ENCODE measurements at regions not wholly inside any gene's neighbourhood (a gene's known extent, or its start where the extent isn't known, plus 50 kb on each side); places are given as distances from the start of the nearest gene placed in this dataset.
"Not testable (repeated sequence)": the region's sequence is repeated elsewhere in the genome, so short reads cannot be mapped to it uniquely, and the experiment has no call there.

GRCh38 chr1:30524025-30524555, 199.3 kb downstream of the MATN1 start:
- intact Hi-C loops (cut with micrococcal nuclease); H3K4me1 Mint-ChIP-seq (ENCODE audit: low read depth); H3K9me3 Mint-ChIP-seq; DNase-seq (ENCODE audit: low spot score); H3K4me3 Mint-ChIP-seq; H3K27ac Mint-ChIP-seq; H3K36me3 Mint-ChIP-seq (ENCODE audit: low read depth): not testable (repeated sequence)
- peaks cover 12% of the 10 kb centered on the region for H3K27me3 Mint-ChIP-seq (ENCODE audit: insufficient read depth)

GRCh38 chr1:30523055-30524020, 200.0 kb downstream of the MATN1 start:
- Mint-ChIP-seq H3K36me3 (ENCODE audit: low read depth) (no peaks in the 10 kb centered on the region), H3K9me3 (no peaks in the 10 kb centered on the region), H3K4me1 (ENCODE audit: low read depth) (no peaks in the 10 kb centered on the region), H3K27me3 (ENCODE audit: insufficient read depth) (peaks cover 12% of the 10 kb centered on the region), H3K4me3 (no peak overlapping the region), H3K27ac (no peak overlapping the region)
- intact Hi-C loops (cut with micrococcal nuclease) = no loop called here
- DNase-seq (ENCODE audit: low spot score) = no peak

GRCh38 chr1:30522031-30523004, 201.1 kb downstream of the MATN1 start:
- Mint-ChIP-seq H3K36me3 (ENCODE audit: low read depth) (no peaks in the 10 kb centered on the region), H3K27me3 (ENCODE audit: insufficient read depth) (peaks cover 9% of the 10 kb centered on the region), H3K9me3 (no peaks in the 10 kb centered on the region), H3K27ac (no peak overlapping the region), H3K4me1 (ENCODE audit: low read depth) (no peaks in the 10 kb centered on the region), H3K4me3 (no peak overlapping the region)
- DNase-seq (ENCODE audit: low spot score) = no peak
- intact Hi-C loops (cut with micrococcal nuclease) = no loop called here

GRCh38 chr1:30521261-30521865, 202.0 kb downstream of the MATN1 start:
- Mint-ChIP-seq H3K27ac (no peak overlapping the region), H3K4me1 (ENCODE audit: low read depth) (no peaks in the 10 kb centered on the region), H3K9me3 (no peaks in the 10 kb centered on the region), H3K36me3 (ENCODE audit: low read depth) (no peaks in the 10 kb centered on the region), H3K4me3 (no peak overlapping the region), H3K27me3 (ENCODE audit: insufficient read depth) (peaks cover 8% of the 10 kb centered on the region)
- no peak for DNase-seq (ENCODE audit: low spot score)
- intact Hi-C loops (cut with micrococcal nuclease) = no loop called here

- H3K27ac Mint-ChIP-seq = no peak overlapping the region
- DNase-seq (ENCODE audit: low spot score) = no peak
- H3K36me3 Mint-ChIP-seq (ENCODE audit: low read depth) = no peaks in the 10 kb centered on the region
- peaks cover 6% of the 10 kb centered on the region for H3K27me3 Mint-ChIP-seq (ENCODE audit: insufficient read depth)
- H3K4me1 Mint-ChIP-seq (ENCODE audit: low read depth) = no peaks in the 10 kb centered on the region
- no peaks in the 10 kb centered on the region for H3K9me3 Mint-ChIP-seq
- H3K4me3 Mint-ChIP-seq = no peak overlapping the region
- intact Hi-C loops (cut with micrococcal nuclease) = no loop called here
These were observed 202.9 kb downstream of the MATN1 start for GRCh38 chr1:30520476-30520875.

- Mint-ChIP-seq H3K4me3 (no peak overlapping the region), H3K9me3 (no peaks in the 10 kb centered on the region), H3K27me3 (ENCODE audit: insufficient read depth) (peaks cover 5% of the 10 kb centered on the region), H3K27ac (no peak overlapping the region), H3K4me1 (ENCODE audit: low read depth) (no peaks in the 10 kb centered on the region), H3K36me3 (ENCODE audit: low read depth) (no peaks in the 10 kb centered on the region)
- intact Hi-C loops (cut with micrococcal nuclease) = no loop called here
- DNase-seq (ENCODE audit: low spot score) = no peak
These were observed 204.1 kb downstream of the MATN1 start for GRCh38 chr1:30519201-30519763.

GRCh38 chr1:30518696-30519095, 204.7 kb downstream of the MATN1 start:
- H3K36me3 Mint-ChIP-seq (ENCODE audit: low read depth) = no peaks in the 10 kb centered on the region
- no peak overlapping the region for H3K27ac Mint-ChIP-seq
- DNase-seq (ENCODE audit: low spot score) = no peak
- no peak overlapping the region for H3K4me3 Mint-ChIP-seq
- peaks cover 5% of the 10 kb centered on the region for H3K27me3 Mint-ChIP-seq (ENCODE audit: insufficient read depth)
- H3K4me1 Mint-ChIP-seq (ENCODE audit: low read depth) = no peaks in the 10 kb centered on the region
- no peaks in the 10 kb centered on the region for H3K9me3 Mint-ChIP-seq
- intact Hi-C loops (cut with micrococcal nuclease) = no loop called here

GRCh38 chr1:30518186-30518585, 205.2 kb downstream of the MATN1 start:
- H3K9me3 Mint-ChIP-seq = no peaks in the 10 kb centered on the region
- no peak overlapping the region for H3K27ac Mint-ChIP-seq
- no peak overlapping the region for H3K4me3 Mint-ChIP-seq
- peaks cover 5% of the 10 kb centered on the region for H3K27me3 Mint-ChIP-seq (ENCODE audit: insufficient read depth)
- intact Hi-C loops (cut with micrococcal nuclease) = no loop called here
- H3K4me1 Mint-ChIP-seq (ENCODE audit: low read depth) = no peaks in the 10 kb centered on the region
- H3K36me3 Mint-ChIP-seq (ENCODE audit: low read depth) = no peaks in the 10 kb centered on the region
- no peak for DNase-seq (ENCODE audit: low spot score)

GRCh38 chr1:30517666-30518065, 205.7 kb downstream of the MATN1 start:
- intact Hi-C loops (cut with micrococcal nuclease); H3K9me3 Mint-ChIP-seq; H3K4me3 Mint-ChIP-seq; H3K4me1 Mint-ChIP-seq (ENCODE audit: low read depth); H3K27me3 Mint-ChIP-seq (ENCODE audit: insufficient read depth); H3K27ac Mint-ChIP-seq; H3K36me3 Mint-ChIP-seq (ENCODE audit: low read depth); DNase-seq (ENCODE audit: low spot score): not testable (repeated sequence)

GRCh38 chr1:30517241-30517640, 206.1 kb downstream of the MATN1 start:
- H3K4me3 Mint-ChIP-seq; DNase-seq (ENCODE audit: low spot score); H3K27me3 Mint-ChIP-seq (ENCODE audit: insufficient read depth); H3K36me3 Mint-ChIP-seq (ENCODE audit: low read depth); H3K4me1 Mint-ChIP-seq (ENCODE audit: low read depth); H3K9me3 Mint-ChIP-seq; intact Hi-C loops (cut with micrococcal nuclease); H3K27ac Mint-ChIP-seq: not testable (repeated sequence)

- intact Hi-C loops (cut with micrococcal nuclease) = no loop called here
- Mint-ChIP-seq H3K4me1 (ENCODE audit: low read depth) (no peaks in the 10 kb centered on the region), H3K27ac (no peak overlapping the region), H3K27me3 (ENCODE audit: insufficient read depth) (peaks cover 2% of the 10 kb centered on the region), H3K36me3 (ENCODE audit: low read depth) (no peaks in the 10 kb centered on the region), H3K4me3 (no peak overlapping the region), H3K9me3 (no peaks in the 10 kb centered on the region)
- DNase-seq (ENCODE audit: low spot score) = no peak
These were observed 206.9 kb downstream of the MATN1 start for GRCh38 chr1:30516485-30516858.

- Mint-ChIP-seq H3K9me3 (no peaks in the 10 kb centered on the region), H3K27ac (no peak overlapping the region), H3K4me3 (no peak overlapping the region), H3K36me3 (ENCODE audit: low read depth) (no peaks in the 10 kb centered on the region), H3K4me1 (ENCODE audit: low read depth) (no peaks in the 10 kb centered on the region), H3K27me3 (ENCODE audit: insufficient read depth) (peaks cover 2% of the 10 kb centered on the region)
- no peak for DNase-seq (ENCODE audit: low spot score)
- intact Hi-C loops (cut with micrococcal nuclease) = no loop called here
These were observed 207.5 kb downstream of the MATN1 start for GRCh38 chr1:30515755-30516484.

All from activated T-helper 1 cell treated with anti-CD3 and anti-CD28 coated beads, Interleukin-12 subunit alpha, Interleukin-12 subunit beta, Interleukin-2, Interleukin-4 antibody, amounts not matched to agents 30 ng/mL and 10 ng/mL and 1 ng/mL, durations not matched to agents 14 hours and 24 hours and 36 hours (primary cell).